ENCODE measurements at regions not wholly inside any gene's neighbourhood (a gene's known extent, or its start where the extent isn't known, plus 50 kb on each side); places are given as distances from the start of the nearest gene placed in this dataset.

DNA sequence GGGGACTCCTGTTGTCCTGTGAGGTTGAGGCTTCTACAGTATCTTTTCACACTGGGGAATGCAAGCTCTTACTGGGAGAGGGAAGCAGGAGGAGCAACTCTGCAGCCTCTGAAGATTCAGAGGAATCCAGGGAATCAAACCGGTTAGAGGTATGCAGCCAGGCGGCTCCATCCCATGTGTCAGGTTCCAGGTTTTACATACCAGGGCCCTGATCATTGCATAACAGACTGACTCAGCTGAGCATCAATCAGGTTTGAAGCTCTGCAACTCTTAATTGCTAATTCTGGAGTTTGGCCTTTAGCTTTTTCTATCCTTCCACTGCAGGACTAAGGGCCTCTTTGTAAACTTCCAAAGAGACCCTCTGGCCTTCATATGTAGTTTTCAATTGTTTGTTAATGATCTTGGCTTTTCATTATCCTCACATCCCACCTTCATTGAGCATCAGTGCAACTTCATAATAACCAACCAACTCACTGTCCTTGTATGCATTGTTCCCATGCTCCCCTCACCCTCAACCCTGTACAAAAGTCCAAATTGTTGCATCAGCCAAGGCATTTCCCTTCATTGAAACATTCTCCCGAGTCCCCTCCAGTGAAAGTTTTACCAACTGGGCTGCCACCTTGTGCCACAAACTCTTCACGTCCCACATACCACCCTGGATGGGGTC lies 59.7 kb upstream of the DHX40 start:
- H3K27me3 ChIP-seq (ENCODE audit: insufficient read depth, low read depth): no peaks in the 10 kb centered on the region
- no peak overlapping the region for H3K9ac ChIP-seq
- no peak overlapping the region for H3K27ac ChIP-seq
- no peaks in the 10 kb centered on the region for H4K20me1 ChIP-seq (ENCODE audit: insufficient read depth)
- no peaks in the 10 kb centered on the region for H3K79me2 ChIP-seq (ENCODE audit: insufficient read depth, low read depth)
- no peaks in the 10 kb centered on the region for H3K36me3 ChIP-seq (ENCODE audit: insufficient read depth)
- TF ChIP-seq, protein P1, sequence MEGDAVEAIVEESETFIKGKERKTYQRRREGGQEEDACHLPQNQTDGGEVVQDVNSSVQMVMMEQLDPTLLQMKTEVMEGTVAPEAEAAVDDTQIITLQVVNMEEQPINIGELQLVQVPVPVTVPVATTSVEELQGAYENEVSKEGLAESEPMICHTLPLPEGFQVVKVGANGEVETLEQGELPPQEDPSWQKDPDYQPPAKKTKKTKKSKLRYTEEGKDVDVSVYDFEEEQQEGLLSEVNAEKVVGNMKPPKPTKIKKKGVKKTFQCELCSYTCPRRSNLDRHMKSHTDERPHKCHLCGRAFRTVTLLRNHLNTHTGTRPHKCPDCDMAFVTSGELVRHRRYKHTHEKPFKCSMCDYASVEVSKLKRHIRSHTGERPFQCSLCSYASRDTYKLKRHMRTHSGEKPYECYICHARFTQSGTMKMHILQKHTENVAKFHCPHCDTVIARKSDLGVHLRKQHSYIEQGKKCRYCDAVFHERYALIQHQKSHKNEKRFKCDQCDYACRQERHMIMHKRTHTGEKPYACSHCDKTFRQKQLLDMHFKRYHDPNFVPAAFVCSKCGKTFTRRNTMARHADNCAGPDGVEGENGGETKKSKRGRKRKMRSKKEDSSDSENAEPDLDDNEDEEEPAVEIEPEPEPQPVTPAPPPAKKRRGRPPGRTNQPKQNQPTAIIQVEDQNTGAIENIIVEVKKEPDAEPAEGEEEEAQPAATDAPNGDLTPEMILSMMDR (conservative IDR thresholded peaks at IDR 0.05; ENCODE audit: low read depth, low read length): no peak
- no peaks in the 10 kb centered on the region for H3K4me1 ChIP-seq (ENCODE audit: low read depth, poor library complexity, severe bottlenecking)
- H2AFZ ChIP-seq (ENCODE audit: low read depth): no peak overlapping the region
- no peak overlapping the region for H3K4me3 ChIP-seq (IDR thresholded peaks at IDR 0.05; ENCODE audit: insufficient read depth, low read depth, low read length)
- H3K4me2 ChIP-seq: no peak overlapping the region

DNA sequence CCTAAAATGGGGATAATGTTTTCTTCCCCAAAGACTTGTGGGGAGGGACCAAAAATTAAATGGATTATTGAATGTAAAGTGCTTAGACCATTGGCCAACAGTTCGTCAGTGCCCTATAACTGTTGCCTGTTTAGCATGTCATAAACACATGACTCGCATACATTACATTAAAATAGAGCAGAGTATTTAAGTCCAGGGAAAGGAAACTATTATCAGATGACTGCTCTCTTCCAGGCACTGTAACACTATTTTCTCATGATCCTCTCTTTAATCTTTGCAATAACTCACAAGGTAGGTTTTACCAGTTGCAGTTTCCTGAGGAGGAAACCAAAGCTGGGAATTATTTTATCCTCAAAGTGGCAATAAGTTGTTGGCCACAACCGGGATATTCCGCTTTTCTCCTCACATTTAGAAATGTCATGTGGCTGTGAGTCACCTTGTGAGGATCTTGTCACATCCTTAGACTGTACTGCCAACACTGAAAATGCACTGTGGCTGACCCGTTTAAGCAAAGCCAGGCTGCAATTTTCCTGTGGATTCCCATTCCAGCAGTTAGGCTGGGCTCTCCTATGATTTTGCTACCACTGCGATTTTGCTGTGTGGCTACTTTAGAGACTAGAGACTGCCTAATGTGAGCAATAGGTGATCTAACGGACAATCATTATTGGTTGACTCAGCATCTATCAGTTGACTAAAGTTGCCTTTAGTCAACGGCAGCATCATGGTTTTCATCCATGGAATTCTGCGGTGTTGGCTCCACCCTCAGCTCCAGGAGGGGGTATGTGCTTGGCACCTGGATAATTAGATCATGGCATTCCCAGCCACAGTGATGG lies 58.3 kb upstream of the DHX40 start:
- H2AFZ ChIP-seq (ENCODE audit: low read depth): no peak overlapping the region
- TF ChIP-seq, protein P1 (conservative IDR thresholded peaks at IDR 0.05; ENCODE audit: low read depth, low read length): no peak
- no peak overlapping the region for H3K27ac ChIP-seq
- H3K4me1 ChIP-seq (ENCODE audit: low read depth, poor library complexity, severe bottlenecking): no peaks in the 10 kb centered on the region
- H3K79me2 ChIP-seq (ENCODE audit: insufficient read depth, low read depth): no peaks in the 10 kb centered on the region
- no peaks in the 10 kb centered on the region for H3K36me3 ChIP-seq (ENCODE audit: insufficient read depth)
- H3K4me3 ChIP-seq (IDR thresholded peaks at IDR 0.05; ENCODE audit: insufficient read depth, low read depth, low read length): no peak overlapping the region
- no peaks in the 10 kb centered on the region for H3K27me3 ChIP-seq (ENCODE audit: insufficient read depth, low read depth)
- H3K4me2 ChIP-seq: no peak overlapping the region
- no peaks in the 10 kb centered on the region for H4K20me1 ChIP-seq (ENCODE audit: insufficient read depth)
- no peak overlapping the region for H3K9ac ChIP-seq

DNA sequence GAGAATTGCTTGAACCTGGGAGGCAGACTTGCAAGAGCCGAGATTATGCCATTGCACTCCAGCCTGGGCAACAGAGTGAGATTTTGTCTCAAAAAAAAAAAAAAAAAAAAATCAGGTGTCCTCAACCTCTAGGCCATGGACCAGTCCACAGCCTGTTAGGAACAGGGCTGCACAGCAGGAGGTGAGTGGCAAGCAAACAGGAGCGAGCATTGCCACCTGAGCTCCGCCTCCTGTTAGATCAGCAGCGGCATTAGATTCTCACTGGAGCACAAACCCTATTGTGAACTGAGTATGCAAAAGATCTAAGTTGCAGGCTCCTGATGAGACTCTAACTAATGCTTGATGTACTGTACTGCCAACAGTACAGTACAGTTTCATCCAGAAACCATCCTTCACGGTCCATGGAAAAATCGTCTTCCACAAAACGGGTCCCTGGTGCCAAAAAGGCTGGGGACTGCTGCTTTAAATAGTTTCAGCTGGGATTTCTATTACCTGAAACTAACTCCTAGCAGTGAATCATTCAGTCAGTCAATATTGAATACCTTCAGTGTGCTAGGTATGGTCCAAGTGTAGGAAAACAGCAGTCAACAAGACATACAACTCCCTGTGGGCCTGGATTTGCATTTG lies 56.3 kb upstream of the DHX40 start:
- Histone ChIP-seq H3K4me2 (no peak overlapping the region), H3K27ac (no peak overlapping the region), H3K79me2 (ENCODE audit: insufficient read depth, low read depth) (no peaks in the 10 kb centered on the region), H2AFZ (ENCODE audit: low read depth) (no peak overlapping the region), H3K27me3 (ENCODE audit: insufficient read depth, low read depth) (no peaks in the 10 kb centered on the region), H3K36me3 (ENCODE audit: insufficient read depth) (no peaks in the 10 kb centered on the region), H3K4me1 (ENCODE audit: low read depth, poor library complexity, severe bottlenecking) (peaks cover 14% of the 10 kb centered on the region), H3K9ac (no peak overlapping the region), H4K20me1 (ENCODE audit: insufficient read depth) (no peaks in the 10 kb centered on the region), H3K4me3 (IDR thresholded peaks at IDR 0.05; ENCODE audit: insufficient read depth, low read depth, low read length) (no peak overlapping the region)
- TF ChIP-seq, protein P1 (conservative IDR thresholded peaks at IDR 0.05; ENCODE audit: low read depth, low read length): no peak

DNA sequence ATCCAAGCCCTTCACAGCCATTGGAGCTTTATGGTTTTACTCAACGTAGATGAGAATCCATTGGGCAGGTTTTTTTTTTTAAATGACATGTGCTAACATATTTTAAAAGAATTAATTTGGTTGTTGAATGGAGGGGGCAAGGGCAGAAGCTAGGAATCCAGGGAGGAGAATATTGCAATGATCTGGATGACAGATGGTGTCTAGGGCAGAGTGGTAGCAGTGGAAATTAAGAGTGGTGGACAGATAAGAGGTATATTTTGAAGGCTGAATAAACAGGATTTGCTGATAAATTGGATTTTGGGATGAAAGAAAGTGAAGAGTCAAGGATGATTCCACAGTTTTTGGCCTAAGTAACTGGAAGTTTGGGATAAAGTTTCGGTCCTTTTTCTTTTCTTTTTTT lies 54.8 kb upstream of the DHX40 start:
- TF ChIP-seq, protein P1 (conservative IDR thresholded peaks at IDR 0.05; ENCODE audit: low read depth, low read length): no peak
- H3K27ac ChIP-seq: no peak overlapping the region
- H3K36me3 ChIP-seq (ENCODE audit: insufficient read depth): no peaks in the 10 kb centered on the region

More for the DNA sequence above, 54.8 kb upstream of the DHX40 start:
- H3K4me2 ChIP-seq: no peak overlapping the region
- H3K4me3 ChIP-seq (IDR thresholded peaks at IDR 0.05; ENCODE audit: insufficient read depth, low read depth, low read length): no peak overlapping the region
- no peaks in the 10 kb centered on the region for H3K27me3 ChIP-seq (ENCODE audit: insufficient read depth, low read depth)
- H4K20me1 ChIP-seq (ENCODE audit: insufficient read depth): no peaks in the 10 kb centered on the region
- H3K4me1 ChIP-seq (ENCODE audit: low read depth, poor library complexity, severe bottlenecking): peaks cover 29% of the 10 kb centered on the region
- no peaks in the 10 kb centered on the region for H3K79me2 ChIP-seq (ENCODE audit: insufficient read depth, low read depth)
- no peak overlapping the region for H2AFZ ChIP-seq (ENCODE audit: low read depth)
- no peak overlapping the region for H3K9ac ChIP-seq

Data from KMS-11 (cell line).